A549 (cell line): ENCODE measurements at regions not wholly inside any gene's neighbourhood (a gene's known extent, or its start where the extent isn't known, plus 50 kb on each side); places are given as distances from the start of the nearest gene placed in this dataset.

Experiments used
- CBX8 ChIP-seq: fragments of 200-600 bp; sonication (generic); IDR thresholded peaks from 2 replicates; pipeline ENCODE4 v1.6.1; 2016
- CTCF ChIP-seq: fragments of >200 bp; sonication (Bioruptor Twin); formaldehyde crosslinking; IDR thresholded peaks from 3 replicates; pipeline ENCODE4 v1.5.1; 2016
- KDM5A ChIP-seq: fragments of 200-600 bp; sonication (generic); IDR thresholded peaks from 2 replicates; pipeline ENCODE4 v1.6.1; 2016; ENCODE audit warnings: antibody characterized with exemption, mild to moderate bottlenecking

- TF ChIP-seq CTCF (no peak), KDM5A (no peak), CBX8 (no peak)
Observed at GRCh38 chr2:145690183-145690778, 1170.4 kb upstream of the ZEB2 start.
